HepG2 (cell line): ENCODE measurements at regions not wholly inside any gene's neighbourhood (a gene's known extent, or its start where the extent isn't known, plus 50 kb on each side); places are given as distances from the start of the nearest gene placed in this dataset.

Source experiments
- ATM ChIP-seq: fragments of 450-650 bp; IDR thresholded peaks from 2 replicates; pipeline ENCODE4 v1.7.1; 2017; ENCODE audit warnings: mild to moderate bottlenecking, borderline replicate concordance
- EHMT2 ChIP-seq: fragments of 200-600 bp; sonication (generic); IDR thresholded peaks from 2 replicates; pipeline ENCODE4 v1.7.0; 2017; ENCODE audit warnings: antibody characterized with exemption, low read depth, low read length, borderline replicate concordance
- HCFC1 ChIP-seq: fragments of 150-350 bp; IDR thresholded peaks from 2 replicates; pipeline ENCODE4 v1.6.1; 2014; ENCODE audit warnings: low read depth, low read length
- HIC2 ChIP-seq: sonication (generic); formaldehyde crosslinking; IDR thresholded peaks from 2 replicates; pipeline ENCODE4 v1.9.0; 2022; ENCODE audit warnings: low read depth, missing genetic modification reagents
- HMGXB4 ChIP-seq, 2 experiments: sonication (generic) in 1 of 2; formaldehyde crosslinking in 1 of 2; IDR thresholded peaks; 2 replicates each; pipeline versions ENCODE4 v1.4.0 to v1.6.1; 2018 to 2020; ENCODE audit warnings: missing genetic modification reagents in 2 of 2, borderline replicate concordance in 1 of 2, low read depth in 1 of 2, mild to moderate bottlenecking in 1 of 2, missing biosample characterization in 1 of 2
- HNF4A ChIP-seq: sonication (generic); formaldehyde crosslinking; IDR thresholded peaks from 2 replicates; pipeline ENCODE4 v1.4.0; 2020; ENCODE audit warnings: missing genetic modification reagents
- HOXA7 ChIP-seq: sonication (generic); formaldehyde crosslinking; IDR thresholded peaks from 2 replicates; pipeline ENCODE4 v1.8.1; 2022; ENCODE audit warnings: mild to moderate bottlenecking, missing genetic modification reagents, moderate library complexity
- NPAS2 ChIP-seq: sonication (generic); formaldehyde crosslinking; IDR thresholded peaks from 2 replicates; pipeline ENCODE4 v1.8.0; 2022; ENCODE audit warnings: mild to moderate bottlenecking, missing genetic modification reagents, borderline replicate concordance
- PAF1 ChIP-seq: IDR thresholded peaks from 2 replicates; pipeline ENCODE4 v1.6.1; 2016; ENCODE audit warnings: missing genetic modification reagents, missing compliant biosample characterization
- PHF21A ChIP-seq: sonication (generic); formaldehyde crosslinking; IDR thresholded peaks from 2 replicates; pipeline ENCODE4 v1.5.0; 2020; ENCODE audit warnings: mild to moderate bottlenecking, missing genetic modification reagents
- RFX1 ChIP-seq: fragments of 450-650 bp; IDR thresholded peaks from 2 replicates; pipeline ENCODE4 v1.6.1; 2017
- SKIL ChIP-seq: sonication (generic); formaldehyde crosslinking; IDR thresholded peaks from 2 replicates; pipeline ENCODE4 v1.8.0; 2022; ENCODE audit warnings: missing genetic modification reagents, mild to moderate bottlenecking, moderate library complexity, borderline replicate concordance
- SMYD3 ChIP-seq: sonication (generic); formaldehyde crosslinking; IDR thresholded peaks from 2 replicates; pipeline ENCODE4 v1.8.1; 2023; ENCODE audit warnings: mild to moderate bottlenecking, missing genetic modification reagents
- SNAPC2 ChIP-seq: sonication (generic); formaldehyde crosslinking; IDR thresholded peaks from 2 replicates; pipeline ENCODE4 v1.8.1; 2022; ENCODE audit warnings: mild to moderate bottlenecking, missing genetic modification reagents
- TCF7L2 ChIP-seq: IDR thresholded peaks from 2 replicates; pipeline ENCODE4 v1.6.1; 2011; ENCODE audit warnings: mild to moderate bottlenecking, low read depth, low read length, moderate library complexity
- ZBTB4 ChIP-seq: sonication (generic); formaldehyde crosslinking; IDR thresholded peaks from 2 replicates; pipeline ENCODE4 v1.4.0; 2020; ENCODE audit warnings: missing genetic modification reagents, mild to moderate bottlenecking, borderline replicate concordance
- ZBTB42 ChIP-seq: sonication (generic); formaldehyde crosslinking; IDR thresholded peaks from 2 replicates; pipeline ENCODE4 v1.5.0; 2020; ENCODE audit warnings: mild to moderate bottlenecking, missing genetic modification reagents
- ZNF207 ChIP-seq: fragments of 450-650 bp; IDR thresholded peaks from 2 replicates; pipeline ENCODE4 v1.6.1; 2016; ENCODE audit warnings: antibody characterized with exemption, borderline replicate concordance
- ZNF253 ChIP-seq: sonication (generic); formaldehyde crosslinking; IDR thresholded peaks from 2 replicates; pipeline ENCODE4 v1.8.0; 2022; ENCODE audit warnings: mild to moderate bottlenecking, missing genetic modification reagents, borderline replicate concordance
- ZNF432 ChIP-seq: sonication (generic); formaldehyde crosslinking; IDR thresholded peaks from 2 replicates; pipeline ENCODE4 v1.5.0; 2020; ENCODE audit warnings: missing genetic modification reagents, mild to moderate bottlenecking, borderline replicate concordance

GRCh38 chr2:234679741-234680687 is 183.1 kb upstream of the ARL4C start (continued):
- peak; percentile 95 for TF ChIP-seq PHF21A
- TF ChIP-seq HOXA7 (CRISPR knock-in tag): no peak
- peak; percentile 91 for TF ChIP-seq HNF4A (CRISPR knock-in tag)
- peak; percentile 85 for TF ChIP-seq SKIL
- no peak for TF ChIP-seq ZNF432 (CRISPR knock-in tag)
- 0 out of 2 replicates have a peak, but pooled peaks have one; percentile 38 for TF ChIP-seq SMYD3 (CRISPR knock-in tag)
- TF ChIP-seq NPAS2 (CRISPR knock-in tag): no peak
- TF ChIP-seq ZNF253 (CRISPR knock-in tag): no peak
- TF ChIP-seq HIC2 (CRISPR knock-in tag): peak; percentile 66
- TF ChIP-seq ZNF207: no peak
- no peak for TF ChIP-seq ATM
- no peak for TF ChIP-seq HCFC1
- peak; percentile 35; the same call in 1 of the 2 replicates for TF ChIP-seq EHMT2
- no peak for TF ChIP-seq PAF1
- TF ChIP-seq RFX1: no peak
- peak in 1 of 2 experiments; percentile 35; a peak in 1 of 4 replicates for TF ChIP-seq HMGXB4 (CRISPR knock-in tag; IDR thresholded peaks at IDR 0.05; ENCODE audit: borderline replicate concordance in 1 of 2, low read depth in 1 of 2)
- peak; percentile 35; the same call in 1 of the 2 replicates for TF ChIP-seq TCF7L2
- peak; percentile 75; the same call in 1 of the 2 replicates for TF ChIP-seq SNAPC2
- no peak; the same call in 1 of the 2 replicates for TF ChIP-seq ZBTB42 (CRISPR knock-in tag)
- peak; percentile 95; the same call in 1 of the 2 replicates for TF ChIP-seq ZBTB4 (CRISPR knock-in tag)
